HG03439 (cell line): ENCODE measurements at regions not wholly inside any gene's neighbourhood (a gene's known extent, or its start where the extent isn't known, plus 50 kb on each side); places are given as distances from the start of the nearest gene placed in this dataset.
"Not testable (repeated sequence)": the region's sequence is repeated elsewhere in the genome, so short reads cannot be mapped to it uniquely, and the experiment has no call there.

Source experiments
- ATAC-seq: cut with Tn5 transposase; IDR thresholded peaks from one replicate; pipeline ENCODE4 v1.9.1; 2021; ENCODE audit warnings: mild to moderate bottlenecking, moderate library complexity; ENCODE audit not compliant: unreplicated experiment

DNA sequence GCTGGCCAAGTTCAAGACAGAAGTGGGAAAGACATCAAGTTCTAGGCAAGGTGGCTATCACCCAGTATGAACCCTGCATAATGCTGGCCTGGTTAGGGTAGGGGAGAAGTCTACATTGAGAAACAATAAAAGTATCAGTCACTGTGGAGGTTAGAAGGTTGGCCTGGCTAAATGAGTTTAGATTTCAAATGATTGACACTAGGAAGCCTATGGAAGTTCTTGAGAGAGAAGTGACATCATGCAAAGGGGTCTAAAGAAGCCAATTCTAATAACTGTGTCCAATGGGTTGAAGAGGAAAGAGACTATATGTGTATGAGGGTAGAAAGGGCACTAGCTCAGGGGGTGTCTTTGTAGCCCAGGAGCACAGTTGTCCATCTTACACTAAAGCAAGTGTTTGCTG is 98.5 kb upstream of the MBIP start:
- ATAC-seq, result no peak

DNA sequence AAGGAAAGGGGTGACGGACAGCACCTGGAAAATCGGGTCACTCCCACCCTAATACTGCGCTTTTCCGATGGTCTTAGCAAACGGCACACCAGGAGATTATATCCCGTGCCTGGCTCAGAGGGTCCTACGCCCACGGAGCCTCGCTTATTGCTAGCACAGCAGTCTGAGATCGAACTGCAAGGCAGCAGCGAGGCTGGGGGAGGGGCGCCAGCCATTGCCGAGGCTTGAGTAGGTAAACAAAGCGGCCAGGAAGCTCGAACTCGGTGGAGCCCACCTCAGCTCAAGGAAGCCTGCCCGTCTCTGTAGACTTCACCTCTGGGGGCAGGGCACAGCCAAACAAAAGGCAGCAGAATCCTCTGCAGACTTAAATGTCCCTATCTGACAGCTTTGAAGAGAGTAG is 91.5 kb upstream of the MBIP start:
- not testable (repeated sequence) for ATAC-seq

DNA sequence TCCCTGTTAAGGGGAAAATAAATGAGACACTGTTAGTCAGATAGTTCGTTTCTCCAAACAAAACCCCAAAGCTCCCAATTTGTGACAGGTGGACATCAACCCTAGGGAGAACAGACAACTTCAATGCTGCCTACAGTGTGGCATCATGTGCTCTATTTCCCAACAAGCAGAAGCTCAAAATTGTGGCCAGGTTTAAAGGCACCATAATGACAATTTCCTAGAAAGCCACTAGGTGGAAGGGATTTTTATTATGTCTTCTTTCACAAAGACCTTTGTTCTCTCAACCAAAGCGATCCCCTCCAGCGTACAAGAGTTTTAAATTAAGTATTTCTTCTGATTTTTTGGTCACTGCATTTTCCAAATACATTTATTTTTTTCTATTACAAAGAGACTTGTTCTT is 88.0 kb upstream of the MBIP start:
- ATAC-seq, result no peak

DNA sequence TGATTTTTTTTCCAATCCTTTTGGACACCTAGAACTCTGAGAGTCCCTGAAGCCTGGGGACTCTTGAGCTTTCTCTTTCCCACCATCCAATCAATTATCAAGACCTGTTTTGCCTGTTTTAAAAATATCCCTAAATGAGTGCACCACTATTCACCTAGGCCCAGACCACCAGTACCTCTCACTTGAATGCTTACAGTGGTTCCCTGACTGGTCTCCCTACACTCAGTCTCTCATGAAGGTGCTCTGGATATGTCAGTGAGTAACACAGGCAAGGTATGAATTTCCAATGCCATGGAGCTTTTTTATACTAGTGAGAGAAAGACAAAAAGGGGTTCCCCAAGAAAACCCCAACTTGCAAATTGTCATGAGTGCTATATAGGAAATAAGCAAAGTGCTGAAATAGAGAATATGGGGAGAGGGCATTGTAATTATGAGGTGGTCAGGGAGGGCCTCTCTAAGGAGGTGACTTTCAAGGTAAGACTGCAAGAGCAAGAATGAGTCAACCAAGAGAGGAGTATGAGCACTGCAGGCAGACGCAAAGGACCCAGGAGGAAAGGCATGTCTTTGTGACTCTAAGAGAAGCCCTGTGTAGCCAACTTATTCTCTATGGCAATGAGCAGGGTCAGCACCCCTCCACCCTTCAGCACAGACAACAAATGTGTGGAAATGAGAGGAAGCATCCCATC is 85.3 kb upstream of the MBIP start:
- ATAC-seq, result no peak

DNA sequence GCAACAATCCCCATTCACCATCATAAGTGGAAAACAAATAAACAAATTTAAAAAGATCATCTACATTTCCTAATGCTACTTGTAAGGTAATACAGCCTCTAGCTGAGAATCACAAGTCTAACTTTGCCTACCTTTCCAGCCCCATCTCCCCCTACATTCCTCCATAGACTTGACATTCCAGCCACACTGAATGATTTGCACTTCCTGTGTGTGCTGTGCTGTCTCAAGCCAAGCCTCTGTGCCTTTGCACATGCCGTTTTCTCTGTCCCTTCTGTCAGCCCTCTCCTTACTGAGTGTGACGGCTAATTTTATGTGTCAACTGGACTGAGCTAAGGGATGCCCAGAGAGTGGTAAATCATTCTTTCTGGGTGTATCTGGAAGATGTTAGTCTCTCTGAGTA is 82.4 kb upstream of the MBIP start:
- no peak for ATAC-seq

DNA sequence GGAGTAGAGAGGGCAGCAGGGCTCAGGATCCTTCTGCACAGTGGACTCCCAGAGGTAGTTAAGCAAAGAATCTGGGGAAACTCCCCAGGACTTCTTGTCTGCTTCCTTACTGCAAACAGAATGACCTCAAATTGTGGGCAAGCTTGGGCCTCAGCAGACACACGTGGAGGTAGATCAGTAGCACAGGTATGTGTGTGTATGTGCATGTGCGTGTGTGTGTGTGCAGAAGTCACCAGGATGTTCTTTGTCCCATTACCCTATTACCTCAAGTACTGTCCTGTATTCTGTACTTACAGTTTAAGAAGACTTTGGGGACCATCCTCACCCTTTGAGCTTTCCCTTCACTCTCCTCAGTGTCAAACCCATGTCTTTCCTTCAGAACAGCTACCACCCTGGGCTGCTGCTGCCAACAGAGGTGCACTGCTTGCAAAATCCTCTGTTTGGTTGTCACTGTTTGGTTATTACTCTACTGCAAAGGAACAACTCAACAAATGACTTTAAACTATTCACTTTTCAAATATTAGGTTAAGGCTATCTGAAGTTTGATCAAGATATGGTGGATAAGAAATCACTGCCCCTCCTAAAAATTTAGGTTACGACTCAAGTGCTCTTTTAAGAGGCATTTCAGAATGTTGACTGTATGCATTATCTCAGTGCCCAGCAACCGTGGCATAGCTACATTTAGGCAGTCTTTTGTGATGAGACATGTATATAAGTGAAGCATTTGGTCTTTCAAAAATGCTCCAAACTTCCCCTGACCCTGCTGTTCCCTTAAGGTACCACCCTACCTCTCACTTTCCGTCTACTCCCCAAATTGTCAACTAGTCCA is 78.2 kb upstream of the MBIP start:
- ATAC-seq, result no peak

DNA sequence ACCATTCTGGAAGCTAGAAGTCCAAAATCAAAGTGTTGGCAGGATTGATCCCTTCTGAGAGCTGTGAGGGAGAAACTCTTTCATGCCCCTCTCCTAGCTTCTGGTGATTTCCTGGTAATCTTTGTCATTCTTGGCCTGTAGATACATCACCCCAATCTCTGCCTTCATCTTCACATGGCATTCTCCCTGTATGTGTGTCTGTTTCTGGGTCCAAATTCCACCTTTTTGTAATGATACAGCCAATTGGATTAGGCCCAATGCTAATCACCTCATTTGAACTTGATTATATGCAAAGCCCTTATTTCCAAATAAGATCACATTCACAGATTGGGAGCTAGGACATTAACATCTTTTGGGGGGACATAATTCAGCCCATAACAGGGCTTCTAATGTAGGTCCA is 76.9 kb upstream of the MBIP start:
- ATAC-seq, result no peak

DNA sequence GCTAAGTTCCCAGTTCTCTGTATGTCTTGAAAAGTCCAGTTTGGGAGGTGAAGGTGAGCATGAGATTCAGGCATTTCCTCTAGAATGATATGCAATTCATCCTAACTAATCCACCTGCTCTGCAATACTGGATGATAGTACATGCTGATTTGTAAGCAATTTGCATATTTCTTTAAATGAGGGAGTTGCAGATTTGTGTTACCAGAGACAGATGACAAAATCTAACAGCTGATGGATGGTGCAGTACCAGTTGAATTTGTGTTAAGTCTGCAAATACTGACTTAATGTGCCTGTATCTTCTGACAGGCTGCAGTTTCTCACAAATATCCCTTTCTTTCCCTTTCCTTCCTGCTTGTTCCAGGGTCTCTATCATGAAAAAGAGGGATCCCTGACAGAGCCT is 76.4 kb upstream of the MBIP start:
- ATAC-seq, result no peak

DNA sequence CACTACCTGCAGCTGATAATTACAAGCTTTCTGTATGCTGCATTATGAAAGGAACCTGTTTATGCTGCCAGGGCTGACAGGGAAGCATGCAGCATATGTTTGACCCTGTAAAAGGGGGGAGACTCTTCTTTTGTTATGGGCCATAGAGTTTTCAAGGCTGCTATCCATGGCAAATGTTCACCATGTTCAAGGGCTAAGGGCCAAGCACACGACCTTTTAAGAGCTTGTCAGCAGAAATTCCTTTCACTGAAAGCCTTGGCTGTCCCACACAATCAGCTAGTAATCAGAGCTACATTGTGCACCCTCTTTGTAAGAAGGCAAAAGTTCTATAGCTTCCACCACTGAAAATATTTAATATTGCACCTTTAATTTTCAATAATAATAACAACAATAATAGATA is 74.2 kb upstream of the MBIP start:
- ATAC-seq, result no peak

DNA sequence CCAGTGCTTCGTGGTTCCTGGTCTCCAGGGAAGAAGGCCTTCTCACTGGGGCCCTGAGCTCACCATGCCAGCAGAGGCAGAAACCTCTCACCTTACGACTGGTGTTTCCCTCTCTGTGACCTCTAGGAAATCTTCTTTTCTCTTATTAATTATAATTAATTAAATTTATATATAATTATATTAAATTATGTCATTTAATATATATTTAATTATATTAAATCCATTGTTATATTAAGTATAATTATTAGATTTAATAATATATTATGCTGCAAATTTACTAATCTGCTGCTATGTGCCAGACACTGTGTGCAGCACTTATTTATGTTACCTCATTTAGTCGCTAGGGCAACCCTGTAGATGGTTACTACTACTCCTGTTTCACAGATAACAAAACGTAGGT is 70.3 kb upstream of the MBIP start:
- no peak for ATAC-seq

DNA sequence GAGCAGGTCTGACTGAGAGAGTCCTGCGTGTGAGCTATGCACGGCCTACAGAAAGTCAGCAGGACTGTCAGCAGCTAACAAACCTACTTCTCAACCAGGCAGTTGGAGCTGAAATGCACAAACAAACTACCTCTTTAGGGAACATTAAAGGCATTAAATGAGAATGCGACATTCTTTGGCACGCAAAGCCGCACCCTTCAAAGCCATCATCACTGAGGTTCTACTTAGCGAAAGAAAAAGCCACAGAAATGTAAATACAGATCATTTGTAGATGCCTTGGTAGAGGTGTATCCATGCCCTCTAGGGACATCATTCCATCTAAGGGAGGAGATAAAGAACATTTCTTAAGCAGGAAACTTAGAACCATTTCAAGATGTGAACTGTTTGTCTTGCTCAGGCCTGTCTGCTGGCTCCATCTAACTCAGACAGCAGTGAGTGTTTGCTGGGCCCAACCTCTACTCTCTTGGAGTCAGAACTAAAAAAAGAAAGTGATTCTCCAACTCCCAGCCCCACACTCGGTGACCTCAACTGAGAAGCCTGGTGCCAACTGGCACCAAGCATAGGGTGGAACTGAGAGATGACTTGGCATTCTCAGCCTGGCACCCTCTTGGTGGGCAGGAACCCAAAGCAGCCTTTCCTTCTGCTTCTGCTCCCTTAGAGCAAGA is 63.5 kb upstream of the MBIP start:
- no peak for ATAC-seq

DNA sequence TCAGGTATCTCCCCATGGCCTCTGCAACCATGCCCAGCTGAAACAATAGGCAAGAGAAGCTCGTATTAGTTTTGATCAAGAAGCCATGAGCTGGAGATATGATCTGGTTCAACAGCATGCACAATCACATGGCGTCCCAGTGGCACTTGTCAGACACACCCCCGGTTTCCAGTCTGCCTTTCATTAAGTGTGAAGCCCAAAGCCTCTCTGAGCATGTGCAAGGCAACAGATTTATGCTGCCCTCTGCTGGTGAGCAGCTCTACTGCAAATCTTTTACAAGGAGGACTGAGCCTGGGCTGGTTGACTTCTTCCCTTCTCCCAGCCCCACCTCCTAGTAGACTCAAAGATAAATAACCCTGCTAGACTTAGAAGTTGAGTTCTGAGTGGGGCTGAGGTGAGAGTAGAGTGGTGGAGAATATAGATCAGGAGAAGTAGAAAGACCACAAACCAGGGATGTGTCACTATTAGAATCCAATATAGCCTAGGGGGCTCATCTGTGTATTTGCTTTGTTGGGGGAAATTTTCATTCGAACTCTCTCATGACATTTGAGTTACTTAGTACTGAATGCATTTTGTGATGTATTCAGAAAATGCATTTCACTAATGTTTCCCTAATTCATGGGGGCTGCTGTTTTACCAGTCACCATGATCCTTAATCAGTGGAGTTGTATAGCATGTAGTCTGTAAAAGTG is 53.7 kb upstream of the MBIP start:
- peak; percentile 95 for ATAC-seq
